NB4 (cell line): ENCODE measurements at regions not wholly inside any gene's neighbourhood (a gene's known extent, or its start where the extent isn't known, plus 50 kb on each side); places are given as distances from the start of the nearest gene placed in this dataset.
"Not testable (repeated sequence)": the region's sequence is repeated elsewhere in the genome, so short reads cannot be mapped to it uniquely, and the experiment has no call there.

ENCODE experiments used
- DNase-seq: peaks from one replicate; pipeline ENCODE4 v3.0.0; 2010; ENCODE audit warnings: low read depth
- H3K4me3 ChIP-seq: one replicate; pipeline ENCODE4 v1.5.1; 2011; ENCODE audit warnings: mild to moderate bottlenecking, low read depth, low read length, moderate library complexity
- CTCF ChIP-seq: IDR thresholded peaks from one replicate; pipeline ENCODE4 v1.5.1; 2012; ENCODE audit warnings: low read depth, low read length
- MAX ChIP-seq: IDR thresholded peaks from 2 replicates; pipeline ENCODE4 v1.6.1; 2011; ENCODE audit warnings: low read depth, low read length
- MYC ChIP-seq: IDR thresholded peaks from 2 replicates; pipeline ENCODE4 v1.6.1; 2011; ENCODE audit warnings: low read depth, low read length
- POLR2A ChIP-seq: IDR thresholded peaks from 2 replicates; pipeline ENCODE4 v1.6.1; 2011; ENCODE audit warnings: mild to moderate bottlenecking; ENCODE audit not compliant: insufficient read length; ENCODE audit errors: extremely low read depth

- no peak overlapping the region for H3K4me3 ChIP-seq
- DNase-seq = no peak
- TF ChIP-seq POLR2A = no peak
- TF ChIP-seq MYC = no peak
- no peak for TF ChIP-seq CTCF
- no peak for TF ChIP-seq MAX
These were observed 110.3 kb upstream of the MAP4K4 start for GRCh38 chr2:101587251-101587650.

GRCh38 chr2:101583861-101584260, 108.9 kb upstream of the RFX8 start:
- no peak for DNase-seq
- H3K4me3 ChIP-seq = no peak overlapping the region
- TF ChIP-seq CTCF = no peak

GRCh38 chr2:101581675-101582299, 106.9 kb upstream of the RFX8 start:
- TF ChIP-seq CTCF = no peak
- no peak for TF ChIP-seq POLR2A
- no peak for TF ChIP-seq MYC
- no peak for TF ChIP-seq MAX
- H3K4me3 ChIP-seq = no peak overlapping the region
- DNase-seq = no peak

- H3K4me3 ChIP-seq = no peak overlapping the region
- no peak for DNase-seq
- TF ChIP-seq POLR2A = no peak
- no peak for TF ChIP-seq CTCF
- no peak for TF ChIP-seq MYC
- TF ChIP-seq MAX = no peak
These were observed 105.6 kb upstream of the RFX8 start for GRCh38 chr2:101580528-101580927.

GRCh38 chr2:101578671-101579070, 103.8 kb upstream of the RFX8 start:
- no peak for DNase-seq
- TF ChIP-seq POLR2A (no peak), MYC (no peak), CTCF (no peak), MAX (no peak)
- H3K4me3 ChIP-seq = no peak overlapping the region

- not testable (repeated sequence) for H3K4me3 ChIP-seq, DNase-seq
These were observed 103.2 kb upstream of the RFX8 start for GRCh38 chr2:101578135-101578534.
